H54 (cell line): ENCODE measurements at regions not wholly inside any gene's neighbourhood (a gene's known extent, or its start where the extent isn't known, plus 50 kb on each side); places are given as distances from the start of the nearest gene placed in this dataset.

Experiments used
- DNase-seq: peaks from one replicate; pipeline ENCODE4 v3.0.0; 2011; ENCODE audit warnings: low spot score, mixed read lengths; ENCODE audit not compliant: insufficient read length
- FAIRE-seq: peaks from 3 replicates; lab custom pipeline; 2011; peaks lifted over from hg19 to GRCh38; lab: Jason Lieb, UNC
- POLR2A ChIP-seq: IDR thresholded peaks from 2 replicates; pipeline ENCODE4 v1.6.1; 2011; ENCODE audit warnings: low read depth, mild to moderate bottlenecking, low read length

DNA sequence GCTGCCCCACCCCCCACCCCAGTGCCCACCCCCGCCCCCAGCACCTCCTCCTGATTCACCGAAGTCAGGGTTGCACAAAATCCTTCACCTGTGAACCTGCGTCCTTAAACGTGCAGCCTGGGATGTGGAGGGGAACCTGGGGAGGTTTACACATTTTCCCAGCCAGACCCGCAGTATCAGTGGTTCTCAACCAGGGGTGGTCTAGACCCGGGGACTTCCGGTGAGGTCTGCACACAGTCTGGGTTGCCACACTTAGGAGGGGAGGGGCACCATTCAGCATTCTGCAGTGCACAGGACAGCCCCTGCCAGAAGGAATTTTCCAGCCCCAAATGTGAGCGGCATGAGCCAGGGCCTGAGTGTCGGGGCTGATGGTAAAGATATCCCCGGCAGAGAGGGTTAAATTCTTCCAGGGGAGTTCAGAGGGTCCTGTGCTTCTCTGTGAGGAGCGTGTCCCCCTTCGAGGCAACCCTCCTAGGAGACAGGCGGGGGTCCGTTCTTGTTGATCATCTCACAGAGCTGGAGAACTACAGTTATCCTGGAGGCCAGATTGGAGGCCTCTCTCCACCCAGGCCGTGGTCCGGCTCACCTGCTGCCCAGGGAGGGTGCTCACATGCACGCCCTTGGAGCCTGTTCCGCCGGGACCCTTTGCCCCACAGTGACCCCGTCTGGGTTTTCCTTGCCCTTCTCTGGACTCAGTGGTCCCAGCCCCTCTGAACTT, 113.6 kb downstream of the SIK1 start:
- no peak for FAIRE-seq

DNA sequence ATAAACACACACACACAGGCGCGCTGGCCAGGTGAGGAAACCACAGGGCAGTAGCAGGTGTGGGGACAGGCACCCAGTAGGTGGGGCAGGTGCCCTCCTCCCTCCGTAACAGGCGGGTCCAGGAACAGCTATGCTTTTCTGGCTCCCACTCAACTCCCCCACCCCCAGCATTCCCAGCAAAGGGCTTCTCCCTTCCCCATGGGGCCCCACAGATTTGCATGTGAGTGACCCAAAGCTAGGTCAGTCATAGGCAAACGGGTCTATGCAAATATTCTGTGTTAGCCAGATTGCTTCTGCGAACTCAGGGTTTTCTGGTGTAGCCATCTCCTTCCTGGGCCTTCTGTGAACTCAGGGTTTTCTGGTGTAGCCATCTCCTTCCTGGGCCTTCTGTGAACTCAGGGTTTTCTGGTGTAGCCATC, 114.2 kb downstream of the SIK1 start:
- FAIRE-seq (no peak), DNase-seq (no peak)
- TF ChIP-seq POLR2A = no peak

More for the DNA sequence above, 113.6 kb downstream of the SIK1 start:
- no peak for DNase-seq
- no peak for TF ChIP-seq POLR2A

DNA sequence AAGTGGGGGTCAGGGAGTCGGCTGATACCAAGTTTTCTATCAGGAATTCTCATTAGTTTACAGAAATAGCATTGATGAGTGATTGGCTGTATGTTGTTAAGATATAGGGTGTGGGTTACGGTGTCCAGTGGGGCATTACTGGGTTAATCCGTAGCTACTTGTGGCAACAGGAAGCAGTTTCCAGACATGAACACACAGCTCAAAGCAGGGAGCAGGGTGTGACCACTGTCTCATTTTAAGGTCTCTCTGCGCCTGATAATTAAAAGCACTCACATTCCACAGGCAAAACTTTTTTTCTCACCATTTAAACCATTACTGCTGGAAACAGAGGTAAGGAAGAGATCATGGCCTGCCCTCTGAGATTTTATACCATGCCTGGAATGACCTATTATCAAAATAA, 114.9 kb downstream of the SIK1 start:
- no peak for DNase-seq
- TF ChIP-seq POLR2A = no peak
- FAIRE-seq = no peak

DNA sequence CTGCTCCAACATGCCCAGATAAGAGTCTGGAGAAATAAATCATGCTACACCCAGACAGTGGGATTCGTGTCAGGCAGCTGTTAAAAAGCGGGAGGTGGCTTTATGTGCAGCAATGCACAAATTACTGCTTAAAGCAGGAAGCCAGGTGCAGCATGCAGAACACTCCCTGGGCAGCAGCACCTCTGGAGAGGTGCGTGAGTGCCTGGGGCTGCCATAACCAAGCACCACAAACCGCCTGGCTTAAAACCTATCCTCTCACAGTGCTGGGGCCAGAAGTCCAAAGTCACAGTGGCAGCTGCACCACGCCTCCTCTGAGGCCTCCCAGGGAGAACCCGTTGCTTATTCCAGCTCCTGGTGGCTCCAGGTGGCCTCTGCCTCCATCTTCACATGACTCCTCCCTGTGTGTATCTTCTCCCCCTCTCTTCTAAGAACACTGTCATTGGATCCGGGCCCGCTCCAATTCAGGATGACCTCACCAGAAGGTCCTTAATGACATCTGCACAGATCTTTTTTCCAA, 115.6 kb downstream of the SIK1 start:
- no peak for FAIRE-seq
- TF ChIP-seq POLR2A = no peak

DNA sequence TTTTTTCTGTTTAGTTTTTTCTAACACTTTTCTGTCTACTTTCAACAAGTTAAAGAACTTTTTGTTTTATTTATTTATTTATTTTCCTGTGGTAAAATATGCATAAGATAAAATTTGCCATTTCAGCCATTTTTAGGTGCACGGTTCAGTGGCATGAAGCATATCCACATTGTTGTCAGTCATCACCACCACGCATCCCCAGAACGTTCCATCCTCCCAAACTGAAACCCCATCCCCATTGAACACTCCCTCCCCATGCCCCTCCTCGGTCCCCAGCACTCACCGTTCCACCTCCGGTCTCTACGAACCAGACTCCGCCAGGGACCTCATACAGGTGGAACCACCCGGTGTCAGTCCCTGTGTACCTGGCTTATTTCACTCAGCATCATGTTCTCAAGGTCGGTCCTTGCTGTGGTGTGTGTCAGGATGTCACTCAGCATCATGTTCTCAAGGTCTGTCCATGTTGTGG, 118.1 kb downstream of the SIK1 start:
- TF ChIP-seq POLR2A = no peak
- no peak for FAIRE-seq
- no peak for DNase-seq

More for the DNA sequence above, 115.6 kb downstream of the SIK1 start:
- DNase-seq = no peak

DNA sequence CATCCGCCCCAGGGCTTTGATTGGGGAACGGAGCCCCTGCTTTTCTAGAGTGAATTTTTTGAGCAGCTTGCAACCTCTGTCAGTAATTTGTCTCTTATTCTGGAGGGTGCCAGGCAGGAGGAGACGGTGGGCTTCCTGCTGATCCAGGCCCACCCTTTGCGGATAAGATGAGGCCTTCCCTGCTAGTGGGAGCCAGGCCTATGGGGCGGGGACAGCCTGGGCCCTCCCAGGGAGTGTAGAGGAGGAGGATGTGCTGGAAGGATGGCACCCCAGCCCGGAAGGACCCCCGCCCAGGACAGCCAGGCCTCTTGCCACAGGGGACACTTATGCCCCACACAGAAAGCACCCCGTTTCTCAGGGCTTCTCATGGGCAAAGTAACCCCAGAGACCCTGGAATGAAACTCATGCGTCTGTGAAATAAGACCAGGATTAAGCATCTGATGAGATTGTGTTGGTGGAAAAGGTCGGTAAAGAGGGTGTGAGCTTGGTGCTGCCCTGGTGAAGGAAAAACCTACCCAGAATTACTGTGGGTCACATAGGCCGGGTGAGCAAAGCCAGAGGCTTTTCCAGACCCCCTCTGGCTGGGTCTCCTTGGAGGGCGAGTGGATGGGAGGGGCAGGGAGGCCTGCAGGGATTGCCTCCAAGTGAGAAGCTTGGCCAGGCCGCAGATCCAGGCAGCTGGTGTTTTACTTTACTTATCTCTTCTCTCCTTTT, 118.7 kb downstream of the SIK1 start:
- no peak for TF ChIP-seq POLR2A
- no peak for DNase-seq
- FAIRE-seq = no peak

DNA sequence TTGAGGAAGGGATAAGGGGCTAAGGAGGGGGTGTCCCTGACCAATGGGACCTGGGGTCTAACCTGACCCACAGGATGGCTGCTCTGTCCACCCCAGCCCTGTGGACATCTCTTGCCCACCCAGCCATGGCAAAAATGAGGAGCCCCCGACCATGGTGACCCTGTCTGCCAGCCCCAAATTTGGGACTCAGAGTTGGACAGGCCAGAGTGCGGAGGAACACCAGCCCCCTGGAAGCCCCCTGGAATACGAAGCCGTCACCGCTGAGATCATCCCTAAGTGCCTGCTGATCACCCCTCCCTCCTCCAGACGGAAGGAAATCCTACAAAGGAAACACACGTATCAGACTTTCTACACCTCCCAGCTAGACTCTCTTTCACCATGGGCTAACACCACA, 119.3 kb downstream of the SIK1 start:
- no peak for FAIRE-seq
- TF ChIP-seq POLR2A = no peak

DNA sequence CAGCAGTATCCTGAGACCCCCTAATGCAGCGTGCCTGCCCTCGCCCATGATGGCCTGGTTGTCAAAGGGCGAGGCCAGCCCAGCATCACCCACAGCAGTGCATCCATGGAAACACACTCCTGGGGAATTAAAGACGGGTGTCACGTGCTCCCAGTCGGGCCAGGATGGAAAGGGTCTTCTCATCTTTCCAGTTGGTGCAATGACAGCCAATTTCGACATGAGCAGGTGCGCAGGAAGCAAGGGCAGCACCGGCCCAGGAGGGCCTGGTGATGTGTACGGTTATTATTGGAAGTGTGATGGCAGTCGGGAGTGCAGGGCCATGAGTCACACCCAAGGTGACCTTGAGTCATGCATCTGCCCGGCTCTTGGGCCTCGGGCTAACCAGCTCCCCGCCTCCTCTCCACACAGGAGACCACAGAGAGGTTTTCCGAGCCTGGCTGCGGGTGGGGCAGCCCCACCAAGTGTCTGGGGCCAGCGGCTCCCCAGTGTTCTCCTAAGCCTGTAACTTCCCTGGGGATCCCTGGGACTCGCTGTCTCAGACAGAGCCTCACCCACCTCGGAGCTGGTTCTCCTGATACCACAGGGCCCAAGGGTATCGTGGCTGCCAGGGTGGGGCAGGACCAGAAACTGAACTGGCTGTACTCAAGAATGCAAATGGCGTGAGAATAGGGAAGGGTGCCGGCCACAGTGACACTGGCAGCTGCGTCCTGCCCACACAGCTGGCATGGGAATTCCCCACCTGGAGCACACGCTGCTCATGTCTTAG, 119.8 kb downstream of the SIK1 start:
- FAIRE-seq (peak; percentile 71), DNase-seq (peak; percentile 100)
- TF ChIP-seq POLR2A = no peak

More for the DNA sequence above, 119.3 kb downstream of the SIK1 start:
- DNase-seq = no peak

DNA sequence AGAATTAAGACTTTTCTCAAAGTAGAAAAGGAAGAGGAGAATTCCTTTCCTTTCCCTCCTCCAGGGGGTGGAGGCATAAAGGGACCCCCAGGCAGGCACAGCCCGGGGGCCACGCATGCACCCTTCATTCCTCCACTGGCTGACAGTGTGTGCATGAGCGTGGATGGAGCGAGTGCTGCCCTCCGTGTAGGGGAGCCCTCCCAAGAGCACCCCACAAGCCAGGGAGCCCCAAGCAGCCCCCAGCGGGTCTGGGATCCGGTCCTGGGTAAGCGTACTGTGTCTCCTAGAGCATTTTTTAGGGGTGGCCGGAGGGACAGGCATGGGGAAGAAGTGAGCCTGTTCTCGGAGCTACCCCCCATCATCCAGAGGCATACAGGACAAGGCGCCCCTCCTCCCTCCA, 120.5 kb downstream of the SIK1 start:
- FAIRE-seq = no peak
- no peak for TF ChIP-seq POLR2A
- DNase-seq = no peak

DNA sequence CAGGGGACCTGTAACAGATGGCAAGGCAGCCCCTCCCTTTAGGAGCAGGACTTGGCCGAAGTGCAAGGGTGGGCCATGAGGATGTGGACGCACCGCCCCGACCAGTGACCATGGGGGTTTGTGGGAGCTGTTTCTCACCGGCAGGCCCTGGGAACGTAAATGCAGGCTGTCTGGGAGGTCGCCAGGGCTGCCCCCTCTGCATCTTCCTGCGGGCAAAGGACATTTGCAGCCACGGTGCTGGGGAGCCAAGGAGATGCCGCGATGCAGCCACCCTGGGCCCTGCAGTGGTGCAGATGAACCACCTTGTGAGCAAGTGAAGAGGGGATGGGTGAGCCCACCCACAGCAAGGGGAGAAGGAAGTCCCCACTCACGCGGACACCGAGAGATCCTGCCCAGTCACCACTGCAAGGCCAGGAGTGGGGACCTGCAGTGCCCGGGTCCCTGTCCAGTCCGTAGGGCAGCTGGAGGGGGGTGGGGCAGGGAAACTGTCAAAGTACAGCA, 121.1 kb downstream of the SIK1 start:
- FAIRE-seq = no peak
- DNase-seq = no peak
- TF ChIP-seq POLR2A = no peak

DNA sequence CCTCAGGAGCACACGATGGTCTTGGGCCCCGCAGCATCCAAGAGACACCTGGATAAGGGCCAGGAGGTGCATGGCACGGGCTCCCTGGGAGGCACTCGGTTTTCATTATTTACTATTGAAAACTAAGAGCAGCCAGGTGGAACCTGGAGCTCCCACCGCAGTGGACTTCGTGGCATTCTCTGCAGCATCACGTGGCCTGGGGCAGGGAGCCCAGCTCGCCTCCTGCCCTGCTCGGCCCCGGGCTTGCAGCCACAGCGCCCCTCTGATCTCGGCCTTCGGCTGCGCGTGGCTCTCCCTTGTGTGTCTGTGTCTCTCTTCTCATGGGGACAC, 121.6 kb downstream of the SIK1 start:
- TF ChIP-seq POLR2A = no peak
- no peak for DNase-seq
- no peak for FAIRE-seq

DNA sequence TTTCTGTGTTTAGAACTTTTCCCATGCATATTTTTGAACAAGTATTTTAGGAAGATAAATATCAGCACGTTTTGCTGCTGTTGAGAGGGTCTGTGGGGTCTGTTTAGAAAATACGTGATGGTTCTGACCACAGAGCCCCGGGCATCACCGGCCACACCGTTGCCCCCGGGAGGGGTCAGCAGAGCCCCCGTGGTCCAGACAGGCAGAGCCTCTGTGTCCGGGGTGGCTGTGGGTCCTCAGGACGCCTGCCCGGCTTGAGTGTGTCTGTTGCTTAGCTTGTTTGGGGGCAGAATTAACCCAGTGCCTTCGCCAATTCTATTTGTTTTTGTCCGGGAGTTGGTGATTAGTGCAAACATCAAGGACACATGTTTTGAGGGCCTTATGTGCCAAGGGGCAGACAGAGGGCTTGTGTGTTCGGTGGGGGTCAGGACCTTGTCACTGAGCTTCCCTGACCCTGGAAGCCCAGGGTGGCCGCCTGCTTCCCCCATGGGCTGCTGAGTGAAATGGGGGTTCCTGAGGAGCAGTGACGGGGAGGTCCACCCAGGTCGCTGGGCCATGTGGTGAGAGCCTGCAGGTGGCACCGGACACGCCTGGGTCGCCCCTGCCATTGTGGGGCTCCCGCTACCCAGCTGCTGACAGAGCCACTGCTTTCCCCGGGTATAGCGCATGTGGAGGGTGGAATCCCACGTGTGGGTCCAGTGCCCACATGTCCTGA, 122.2 kb downstream of the SIK1 start:
- DNase-seq (no peak), FAIRE-seq (no peak)
- TF ChIP-seq POLR2A = no peak

DNA sequence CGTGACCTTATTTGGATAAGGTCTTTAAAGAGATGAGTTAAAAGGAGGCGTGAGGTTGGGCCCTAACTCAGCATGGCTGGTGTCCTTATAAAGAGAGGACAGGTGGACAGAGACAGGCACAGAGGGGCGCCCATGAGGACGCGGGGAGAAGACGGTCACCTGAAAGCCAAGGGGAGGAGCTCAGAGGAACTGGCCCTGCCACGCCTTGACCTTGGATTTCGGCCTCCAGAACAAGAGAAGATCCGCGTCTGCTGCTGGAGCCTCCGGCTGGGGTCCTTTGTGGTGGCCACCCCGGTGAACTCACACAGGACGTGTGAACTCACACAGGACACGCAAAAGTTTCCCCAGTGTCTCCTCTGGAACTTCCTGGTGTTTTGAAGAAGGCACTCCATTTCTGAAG, 122.7 kb downstream of the SIK1 start:
- DNase-seq (no peak), FAIRE-seq (no peak)
- TF ChIP-seq POLR2A = no peak
